Liver (tissue), 8 donors: ENCODE measurements at regions not wholly inside any gene's neighbourhood (a gene's known extent, or its start where the extent isn't known, plus 50 kb on each side); places are given as distances from the start of the nearest gene placed in this dataset.

Experiments used
- DNase-seq: peaks from one replicate; pipeline ENCODE4 v3.0.0-alpha.2; 2017; ENCODE audit warnings: low spot score
- H3K27ac ChIP-seq, 2 donors: one replicate each; pipeline ENCODE4 v1.7.0; 2013; ENCODE audit warnings: inconsistent platforms in 2 of 2, low read length in 2 of 2, control low read depth in 1 of 2, low read depth in 1 of 2, mild to moderate bottlenecking in 1 of 2
- H3K27me3 ChIP-seq, 4 donors: one replicate each; pipeline versions ENCODE4 v1.6.1 to v1.7.0; 2013; ENCODE audit warnings: low read length in 3 of 4, inconsistent platforms in 1 of 4, mild to moderate bottlenecking in 1 of 4, moderate library complexity in 1 of 4; ENCODE audit not compliant: control insufficient read depth in 4 of 4, insufficient read depth in 4 of 4
- H3K36me3 ChIP-seq, 4 donors: one replicate each; pipeline versions ENCODE4 v1.6.1 to v1.7.0; 2013; ENCODE audit warnings: low read length in 3 of 4, mild to moderate bottlenecking in 3 of 4, low read depth in 1 of 4, moderate library complexity in 1 of 4; ENCODE audit not compliant: control insufficient read depth in 4 of 4, insufficient read depth in 3 of 4
- H3K4me1 ChIP-seq, 4 donors: one replicate each; pipeline versions ENCODE4 v1.6.1 to v1.7.0; 2013; ENCODE audit warnings: low read length in 3 of 4, mild to moderate bottlenecking in 3 of 4, moderate library complexity in 1 of 4; ENCODE audit not compliant: control insufficient read depth in 4 of 4, insufficient read depth in 4 of 4
- H3K4me3 ChIP-seq, 3 donors: one replicate each; pipeline versions ENCODE4 v1.6.1 to v1.7.0; 2013; ENCODE audit warnings: low read length in 3 of 3, control low read depth in 1 of 3, low read depth in 1 of 3, mild to moderate bottlenecking in 1 of 3
- H3K9ac ChIP-seq, 2 donors: one replicate each; pipeline ENCODE4 v1.7.0; 2013; ENCODE audit warnings: low read length in 2 of 2, mild to moderate bottlenecking in 2 of 2, moderate library complexity in 2 of 2, control low read depth in 1 of 2, low read depth in 1 of 2
- H3K9me3 ChIP-seq, 4 donors: one replicate each; pipeline versions ENCODE4 v1.6.1 to v1.7.0; 2013; ENCODE audit warnings: low read length in 3 of 4; ENCODE audit not compliant: control insufficient read depth in 4 of 4
- ATF3 ChIP-seq: IDR thresholded peaks from 2 replicates; pipeline ENCODE4 v1.6.1; 2016; ENCODE audit warnings: antibody characterized with exemption
- CTCF ChIP-seq: fragments of 150-350 bp; IDR thresholded peaks from 2 replicates; pipeline ENCODE4 v1.5.1; 2017; ENCODE audit warnings: improper control_type of control experiment, low read depth, low read length; ENCODE audit not compliant: missing input control
- EGR1 ChIP-seq, 2 donors: IDR thresholded peaks; 2 replicates each; pipeline ENCODE4 v1.6.1; 2016 to 2018; ENCODE audit warnings: antibody characterized with exemption in 2 of 2, low read depth in 2 of 2
- FOXA1 ChIP-seq: IDR thresholded peaks from 2 replicates; pipeline ENCODE4 v1.6.1; 2016; ENCODE audit warnings: antibody characterized with exemption
- FOXA2 ChIP-seq: IDR thresholded peaks from 2 replicates; pipeline ENCODE4 v1.6.1; 2016; ENCODE audit warnings: antibody characterized with exemption
- GABPA ChIP-seq, 2 donors: IDR thresholded peaks in 1 of 2; conservative IDR thresholded peaks in 1 of 2; 2 replicates each; pipeline ENCODE4 v1.6.1; 2016; ENCODE audit warnings: antibody characterized with exemption in 2 of 2, mild to moderate bottlenecking in 1 of 2, moderate library complexity in 1 of 2
- HNF4A ChIP-seq, 2 donors: conservative IDR thresholded peaks; 2 replicates each; pipeline ENCODE4 v1.6.1; 2016; ENCODE audit warnings: antibody characterized with exemption in 2 of 2, mild to moderate bottlenecking in 2 of 2
- HNF4G ChIP-seq: IDR thresholded peaks from 2 replicates; pipeline ENCODE4 v1.6.1; 2016; ENCODE audit warnings: antibody characterized with exemption
- JUND ChIP-seq, 2 donors: IDR thresholded peaks; 2 replicates each; pipeline ENCODE4 v1.6.1; 2016; ENCODE audit warnings: antibody characterized with exemption in 2 of 2
- MAX ChIP-seq: IDR thresholded peaks from 2 replicates; pipeline ENCODE4 v1.6.1; 2016; ENCODE audit warnings: antibody characterized with exemption
- NR2F2 ChIP-seq: IDR thresholded peaks from 2 replicates; pipeline ENCODE4 v1.6.1; 2016; ENCODE audit warnings: antibody characterized with exemption
- RAD21 ChIP-seq, 2 donors: IDR thresholded peaks; 2 replicates each; pipeline ENCODE4 v1.6.1; 2016; ENCODE audit warnings: antibody characterized with exemption in 2 of 2, mild to moderate bottlenecking in 2 of 2
- REST ChIP-seq: IDR thresholded peaks from 2 replicates; pipeline ENCODE4 v1.6.1; 2016; ENCODE audit warnings: antibody characterized with exemption, mild to moderate bottlenecking
- RXRA ChIP-seq, 2 donors: IDR thresholded peaks; 2 replicates each; pipeline ENCODE4 v1.6.1; 2017 to 2018; ENCODE audit warnings: antibody characterized with exemption in 2 of 2, mild to moderate bottlenecking in 1 of 2
- SP1 ChIP-seq: IDR thresholded peaks from 2 replicates; pipeline ENCODE4 v1.6.1; 2018; ENCODE audit warnings: antibody characterized with exemption, mild to moderate bottlenecking
- TAF1 ChIP-seq: conservative IDR thresholded peaks from 2 replicates; pipeline ENCODE4 v1.6.1; 2016; ENCODE audit warnings: antibody characterized with exemption, mild to moderate bottlenecking
- YY1 ChIP-seq: IDR thresholded peaks from 2 replicates; pipeline ENCODE4 v1.6.1; 2016; ENCODE audit warnings: antibody characterized with exemption, mild to moderate bottlenecking
- ZBTB33 ChIP-seq: IDR thresholded peaks from 2 replicates; pipeline ENCODE4 v1.6.1; 2016; ENCODE audit warnings: antibody characterized with exemption
- WGBS: extraction: QIAGEN DNeasy Blood & Tissue Kit; methylation state at CpG from one replicate; pipeline ENCODE4 v1.1.7; 2013; 5-methylcytosine and 5-hydroxymethylcytosine counted together
- donor health status: healthy.
- donor health status: healthy.
- donor health status: healthy.
- donor health status: healthy.
- donor health status: healthy.

GRCh38 chr6:148112851-148113319, 229.8 kb upstream of the SASH1 start:
- Histone ChIP-seq H3K9ac (no peak overlapping the region), H3K27me3 (no peaks in the 10 kb centered on the region), H3K4me1 (no peaks in the 10 kb centered on the region), H3K27ac (no peak overlapping the region), H3K4me3 (no peak overlapping the region), H3K36me3 (no peaks in the 10 kb centered on the region), H3K9me3 (no peaks in the 10 kb centered on the region)
- 78% methylated on average over 2 of the region's 2 CpGs for WGBS
- DNase-seq, result no peak
- TF ChIP-seq NR2F2 (no peak), RAD21 (IDR thresholded peaks at IDR 0.05) (no peak), JUND (IDR thresholded peaks at IDR 0.05) (no peak), EGR1 (IDR thresholded peaks at IDR 0.05; ENCODE audit: low read depth in 2 of 2) (no peak), RXRA (IDR thresholded peaks at IDR 0.05) (no peak), TAF1 (no peak), MAX (no peak), GABPA (IDR thresholded peaks at IDR 0.05 in 1 of 2, conservative IDR thresholded peaks at IDR 0.05 in 1 of 2) (no peak), CTCF (no peak), HNF4A (conservative IDR thresholded peaks at IDR 0.05) (no peak), YY1 (no peak), ATF3 (no peak), SP1 (no peak), FOXA1 (no peak), HNF4G (no peak), ZBTB33 (no peak), REST (no peak), FOXA2 (no peak)
